DND-41 (cell line): ENCODE measurements at regions not wholly inside any gene's neighbourhood (a gene's known extent, or its start where the extent isn't known, plus 50 kb on each side); places are given as distances from the start of the nearest gene placed in this dataset.
"Not testable (repeated sequence)": the region's sequence is repeated elsewhere in the genome, so short reads cannot be mapped to it uniquely, and the experiment has no call there.

Source experiments
- CTCF ChIP-seq: IDR thresholded peaks from 2 replicates; pipeline ENCODE4 v1.5.1; 2012; ENCODE audit warnings: borderline replicate concordance, low read length, moderate library complexity, mild to moderate bottlenecking; ENCODE audit not compliant: poor library complexity, severe bottlenecking; ENCODE audit errors: extremely low read depth
- EZH2 ChIP-seq: IDR thresholded peaks from 3 replicates; pipeline ENCODE4 v1.6.1; 2012; ENCODE audit warnings: borderline replicate concordance, low read depth, mild to moderate bottlenecking, moderate library complexity, low read length, inconsistent platforms; ENCODE audit not compliant: severe bottlenecking

GRCh38 chr15:22222596-22222995 is 142.3 kb downstream of the OR4M2 start:
- TF ChIP-seq CTCF, EZH2: not testable (repeated sequence)
